NCI-H2029 (cell line): ENCODE measurements at regions not wholly inside any gene's neighbourhood (a gene's known extent, or its start where the extent isn't known, plus 50 kb on each side); places are given as distances from the start of the nearest gene placed in this dataset.

Experiments used
- DNase-seq: peaks from one replicate; lab custom pipeline; 2025; lab: John Stamatoyannopoulos, UW

- DNase-seq: no peak
These were observed 122.2 kb downstream of the ZNF518B start for GRCh38 chr4:10335050-10335449.

GRCh38 chr4:10334506-10335028 lies 122.7 kb downstream of the ZNF518B start:
- no peak for DNase-seq

GRCh38 chr4:10333942-10334341 lies 123.3 kb downstream of the ZNF518B start:
- no peak for DNase-seq

GRCh38 chr4:10326075-10326474 lies 131.2 kb downstream of the ZNF518B start:
- DNase-seq: no peak

GRCh38 chr4:10321931-10322330 lies 135.3 kb downstream of the ZNF518B start:
- no peak for DNase-seq

- no peak for DNase-seq
These were observed 137.1 kb downstream of the ZNF518B start for GRCh38 chr4:10320130-10320529.

GRCh38 chr4:10317345-10317744 lies 139.9 kb downstream of the ZNF518B start:
- DNase-seq: no peak

GRCh38 chr4:10316851-10317250 lies 140.4 kb downstream of the ZNF518B start:
- no peak for DNase-seq

GRCh38 chr4:10315638-10316037 lies 141.6 kb downstream of the ZNF518B start:
- no peak for DNase-seq

GRCh38 chr4:10312568-10312967 lies 144.7 kb downstream of the ZNF518B start:
- DNase-seq: no peak

GRCh38 chr4:10311939-10312338 lies 145.3 kb downstream of the ZNF518B start:
- DNase-seq: no peak

- no peak for DNase-seq
These were observed 151.4 kb downstream of the ZNF518B start for GRCh38 chr4:10305816-10306215.

GRCh38 chr4:10303291-10303690 lies 153.9 kb downstream of the ZNF518B start:
- DNase-seq: no peak

GRCh38 chr4:10302096-10302495 lies 155.1 kb downstream of the ZNF518B start:
- DNase-seq: no peak

- DNase-seq: no peak
These were observed 157.6 kb downstream of the ZNF518B start for GRCh38 chr4:10299601-10300000.

GRCh38 chr4:10298681-10299080 lies 158.5 kb downstream of the ZNF518B start:
- no peak for DNase-seq

- no peak for DNase-seq
These were observed 160.5 kb downstream of the ZNF518B start for GRCh38 chr4:10296730-10297129.

GRCh38 chr4:10295301-10295700 lies 161.9 kb downstream of the ZNF518B start:
- no peak for DNase-seq

GRCh38 chr4:10289538-10289906 lies 167.7 kb downstream of the ZNF518B start:
- no peak for DNase-seq

- no peak for DNase-seq
These were observed 168.2 kb downstream of the ZNF518B start for GRCh38 chr4:10288830-10289537.

GRCh38 chr4:10285028-10285427 lies 168.4 kb upstream of the WDR1 start:
- DNase-seq: no peak

GRCh38 chr4:10283761-10284160 lies 167.2 kb upstream of the WDR1 start:
- DNase-seq: no peak

GRCh38 chr4:10281996-10282395 lies 165.4 kb upstream of the WDR1 start:
- DNase-seq: no peak

GRCh38 chr4:10279261-10279660 lies 162.7 kb upstream of the WDR1 start:
- no peak for DNase-seq
